Smooth muscle cell (in vitro differentiated cells): ENCODE measurements at regions not wholly inside any gene's neighbourhood (a gene's known extent, or its start where the extent isn't known, plus 50 kb on each side); places are given as distances from the start of the nearest gene placed in this dataset.

Source experiments
- DNase-seq: peaks from one replicate; lab custom pipeline; 2025; ENCODE audit not compliant: unreplicated experiment; lab: John Stamatoyannopoulos, UW
- H2AFZ ChIP-seq: fragments of 200-600 bp; sonication (generic); 2 replicates; pipeline ENCODE4 v1.6.0; 2016; ENCODE audit warnings: antibody characterized with exemption, low read depth, mild to moderate bottlenecking
- H3F3A ChIP-seq: fragments of 200-600 bp; sonication (generic); 2 replicates; pipeline ENCODE4 v1.6.0; 2017; ENCODE audit warnings: antibody characterized with exemption, low read depth
- H3K27ac ChIP-seq: fragments of 200-600 bp; sonication (generic); 2 replicates; pipeline ENCODE4 v1.5.1; 2016; ENCODE audit warnings: low read depth, mild to moderate bottlenecking
- H3K27me3 ChIP-seq: fragments of 200-600 bp; sonication (generic); 2 replicates; pipeline ENCODE4 v1.6.1; 2016; ENCODE audit warnings: low read depth, mild to moderate bottlenecking
- H3K36me3 ChIP-seq: fragments of 200-600 bp; sonication (generic); 2 replicates; pipeline ENCODE4 v1.5.1; 2016; ENCODE audit warnings: low read depth
- H3K4me1 ChIP-seq: fragments of 200-600 bp; sonication (generic); 2 replicates; pipeline ENCODE4 v1.5.1; 2016; ENCODE audit warnings: low read depth
- H3K4me2 ChIP-seq: fragments of 200-600 bp; sonication (generic); 2 replicates; pipeline ENCODE4 v1.6.0; 2016; ENCODE audit warnings: mild to moderate bottlenecking
- H3K4me3 ChIP-seq: fragments of 200-600 bp; sonication (generic); 2 replicates; pipeline ENCODE4 v1.5.1; 2016; ENCODE audit warnings: mild to moderate bottlenecking
- H3K79me2 ChIP-seq: fragments of 200-600 bp; sonication (generic); 2 replicates; pipeline ENCODE4 v1.6.0; 2016; ENCODE audit warnings: low read depth, mild to moderate bottlenecking
- H3K9ac ChIP-seq: fragments of 200-600 bp; sonication (generic); 2 replicates; pipeline ENCODE4 v1.6.0; 2016; ENCODE audit warnings: low read depth
- H3K9me3 ChIP-seq: fragments of 200-600 bp; sonication (generic); replicated peaks from 2 replicates; pipeline ENCODE4 v1.5.1; 2016; ENCODE audit warnings: low read depth
- H4K20me1 ChIP-seq: fragments of 200-600 bp; sonication (generic); 2 replicates; pipeline ENCODE4 v1.6.0; 2016; ENCODE audit warnings: low read depth
- CTCF ChIP-seq: fragments of 200-600 bp; sonication (generic); IDR thresholded peaks from 2 replicates; pipeline ENCODE4 v1.5.1; 2017; ENCODE audit warnings: borderline replicate concordance, mild to moderate bottlenecking, antibody characterized with exemption; ENCODE audit not compliant: insufficient read depth, poor library complexity, severe bottlenecking
- WGBS: methylation state at CpG from one replicate; pipeline ENCODE4 v1.1.7; 2016; ENCODE audit warnings: low lambda C conversion rate; 5-methylcytosine and 5-hydroxymethylcytosine counted together

- H3K36me3 ChIP-seq, result no peaks in the 10 kb centered on the region
- no peak overlapping the region for H3K27ac ChIP-seq
- no peak overlapping the region for H3K4me3 ChIP-seq
- H4K20me1 ChIP-seq, result no peaks in the 10 kb centered on the region
- H3F3A ChIP-seq, result no peaks in the 10 kb centered on the region
- 71% methylated on average over 3 of the region's 3 CpGs for WGBS
- H3K4me1 ChIP-seq, result no peaks in the 10 kb centered on the region
- H3K9ac ChIP-seq, result no peak overlapping the region
- no peak for TF ChIP-seq CTCF
- no peaks in the 10 kb centered on the region for H3K9me3 ChIP-seq
- no peaks in the 10 kb centered on the region for H3K27me3 ChIP-seq
- H2AFZ ChIP-seq, result no peak overlapping the region
- H3K79me2 ChIP-seq, result no peaks in the 10 kb centered on the region
- DNase-seq, result no peak
- H3K4me2 ChIP-seq, result no peak overlapping the region
These were observed 1604.0 kb downstream of the FAM181B start for GRCh38 chr11:81129618-81130017.

- TF ChIP-seq CTCF, result no peak
- no peak for DNase-seq
These were observed 1620.9 kb downstream of the FAM181B start for GRCh38 chr11:81112718-81113117.

GRCh38 chr11:81104051-81104450 is 1629.6 kb downstream of the FAM181B start:
- Histone ChIP-seq H3K36me3 (no peaks in the 10 kb centered on the region), H3K4me1 (no peaks in the 10 kb centered on the region), H3K27me3 (no peaks in the 10 kb centered on the region), H3K27ac (no peak overlapping the region), H3F3A (no peaks in the 10 kb centered on the region), H4K20me1 (no peaks in the 10 kb centered on the region), H3K79me2 (no peaks in the 10 kb centered on the region), H3K4me3 (no peak overlapping the region), H2AFZ (no peak overlapping the region), H3K9me3 (no peaks in the 10 kb centered on the region), H3K4me2 (no peak overlapping the region), H3K9ac (no peak overlapping the region)
- DNase-seq, result no peak
- 81% methylated on average over 5 of the region's 5 CpGs for WGBS
- TF ChIP-seq CTCF, result no peak

More at GRCh38 chr11:81112718-81113117, 1620.9 kb downstream of the FAM181B start:
- no peaks in the 10 kb centered on the region for H3K27me3 ChIP-seq
- no peak overlapping the region for H3K27ac ChIP-seq
- H3K9me3 ChIP-seq, result no peaks in the 10 kb centered on the region
- H3F3A ChIP-seq, result no peaks in the 10 kb centered on the region
- no peak overlapping the region for H3K4me3 ChIP-seq
- no peaks in the 10 kb centered on the region for H4K20me1 ChIP-seq
- no peaks in the 10 kb centered on the region for H3K36me3 ChIP-seq
- no peak overlapping the region for H3K9ac ChIP-seq
- H3K4me2 ChIP-seq, result no peak overlapping the region
- no peaks in the 10 kb centered on the region for H3K79me2 ChIP-seq
- H2AFZ ChIP-seq, result no peak overlapping the region
- H3K4me1 ChIP-seq, result no peaks in the 10 kb centered on the region

GRCh38 chr11:81098471-81098870 is 1635.2 kb downstream of the FAM181B start:
- Histone ChIP-seq H3K9me3 (no peaks in the 10 kb centered on the region), H2AFZ (no peak overlapping the region), H3K36me3 (no peaks in the 10 kb centered on the region), H3K9ac (no peak overlapping the region), H4K20me1 (no peaks in the 10 kb centered on the region), H3F3A (no peaks in the 10 kb centered on the region), H3K4me2 (no peak overlapping the region), H3K27me3 (no peaks in the 10 kb centered on the region), H3K79me2 (no peaks in the 10 kb centered on the region), H3K4me3 (no peak overlapping the region), H3K4me1 (no peaks in the 10 kb centered on the region), H3K27ac (no peak overlapping the region)
- DNase-seq, result no peak
- WGBS, result 68% methylated on average over 1 of the region's 1 CpG
- no peak for TF ChIP-seq CTCF
